NCI-H524 treated with DMSO at 0.1 percent for 48 hours (cell line): ENCODE measurements at regions not wholly inside any gene's neighbourhood (a gene's known extent, or its start where the extent isn't known, plus 50 kb on each side); places are given as distances from the start of the nearest gene placed in this dataset.

Source experiments
- DNase-seq: peaks from one replicate; lab custom pipeline; 2025; lab: John Stamatoyannopoulos, UW

DNA sequence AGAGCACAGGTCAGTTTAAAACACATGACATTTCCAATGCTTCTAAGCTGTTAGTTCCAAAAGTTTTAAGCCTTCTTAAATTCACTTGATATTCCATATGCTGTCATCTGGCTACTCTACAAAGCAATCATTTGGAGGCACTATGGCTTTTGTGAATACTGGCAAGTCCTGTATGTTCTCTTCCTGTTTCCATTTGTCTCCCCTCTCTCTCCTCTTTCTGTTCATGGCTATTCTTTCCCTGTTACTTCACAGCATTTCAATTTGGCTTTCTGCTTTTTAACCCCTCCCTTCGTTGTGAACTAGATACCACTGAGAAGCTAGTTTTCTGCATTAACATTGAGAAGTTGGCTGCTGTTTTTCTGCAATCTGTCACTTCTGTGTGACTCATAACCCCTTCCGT is 1337.2 kb upstream of the CELF4 start:
- no peak for DNase-seq

DNA sequence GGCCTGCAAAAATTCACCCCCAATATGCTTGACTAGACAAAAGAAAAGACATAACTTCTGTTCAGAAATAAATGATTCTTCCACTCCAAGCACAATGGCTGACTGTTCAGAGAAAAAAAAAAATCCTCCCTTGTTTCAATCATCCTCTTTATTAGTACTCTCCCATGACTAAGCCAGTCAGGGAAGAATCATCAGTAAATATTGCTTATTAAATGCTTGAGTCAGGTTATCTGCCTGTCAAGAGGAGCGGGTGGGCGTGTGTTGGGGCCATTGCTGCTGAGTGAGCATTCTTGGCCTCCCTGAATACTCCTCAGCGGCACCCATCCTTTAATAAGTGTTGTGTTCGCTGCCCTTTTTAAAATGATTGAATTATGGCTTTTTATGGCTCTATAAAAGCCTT is 1334.8 kb upstream of the CELF4 start:
- no peak for DNase-seq

DNA sequence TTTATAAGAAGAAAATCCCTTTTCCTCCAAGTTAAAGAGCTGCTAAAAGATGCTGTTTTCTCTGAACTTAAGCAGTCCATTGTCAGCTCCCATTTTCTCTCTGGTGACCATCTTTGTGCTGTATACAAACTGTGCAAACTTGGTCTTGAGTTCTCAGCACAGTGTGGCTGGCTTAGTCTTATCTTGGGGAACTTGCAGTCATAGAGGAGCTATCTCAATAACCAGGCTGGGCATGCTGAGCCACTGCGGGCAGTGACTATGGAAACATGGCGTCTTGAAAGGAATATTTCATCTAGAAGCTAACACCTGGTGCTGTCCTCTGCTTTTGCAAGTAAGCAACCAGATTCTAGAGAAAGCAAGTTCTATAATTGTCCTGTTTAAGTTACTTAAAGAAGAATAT is 1334.4 kb upstream of the CELF4 start:
- no peak for DNase-seq

DNA sequence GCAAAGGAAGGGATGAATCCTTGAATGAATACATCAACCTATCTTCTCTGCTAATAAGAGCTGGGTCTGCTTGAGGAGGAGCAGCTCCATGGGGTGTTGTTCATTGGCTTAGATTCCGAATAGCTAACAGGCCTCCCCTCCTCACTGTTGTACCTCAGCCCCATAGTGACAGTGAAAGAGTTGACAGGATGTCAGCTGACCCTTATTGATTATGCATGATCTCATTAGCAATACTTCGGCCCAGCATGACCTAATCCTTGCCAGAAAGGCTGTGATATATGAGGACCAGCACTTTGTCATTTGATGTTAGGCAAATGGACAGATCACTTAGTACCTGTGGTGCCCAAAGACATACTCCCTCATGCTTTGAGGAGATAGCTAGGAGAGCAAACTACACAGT is 1333.7 kb upstream of the CELF4 start:
- DNase-seq: no peak

DNA sequence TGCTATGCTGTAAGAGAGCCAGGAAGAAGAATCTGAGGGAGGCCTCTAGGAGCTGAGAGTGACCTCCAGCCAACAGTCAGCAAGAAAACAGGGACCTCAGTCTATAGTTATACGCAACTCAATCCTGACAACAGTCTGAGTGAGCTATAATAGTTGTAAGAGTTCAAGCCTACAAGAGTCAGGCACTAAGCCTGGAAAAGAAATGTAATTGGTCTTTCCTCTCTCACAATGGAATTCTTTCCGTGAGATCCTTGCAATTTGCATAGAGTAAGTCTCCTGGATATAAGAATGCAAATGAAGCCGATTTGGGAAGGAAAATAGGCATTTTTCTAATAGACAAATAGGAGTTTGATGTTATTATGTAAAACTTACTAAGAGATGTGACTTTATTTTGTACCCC is 1332.6 kb upstream of the CELF4 start:
- no peak for DNase-seq

DNA sequence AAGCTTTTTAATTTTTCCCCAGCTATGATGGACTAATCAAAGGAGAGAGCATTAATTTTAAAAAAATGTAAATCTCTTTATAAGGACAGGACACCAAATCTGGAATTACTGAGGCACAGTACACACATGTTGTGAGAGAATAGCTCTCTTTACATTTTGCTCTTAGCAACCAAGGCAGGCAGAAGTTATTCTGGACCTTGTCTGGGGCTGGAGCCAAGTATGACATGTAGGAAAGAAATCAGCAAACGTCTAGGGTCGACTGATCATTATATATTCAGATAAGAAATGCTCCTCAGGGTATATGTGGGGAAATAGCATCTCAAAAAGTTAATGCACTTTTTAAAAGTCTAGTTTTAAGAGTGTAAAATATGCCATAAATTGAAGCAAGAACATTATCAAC is 1330.0 kb upstream of the CELF4 start:
- DNase-seq: no peak

DNA sequence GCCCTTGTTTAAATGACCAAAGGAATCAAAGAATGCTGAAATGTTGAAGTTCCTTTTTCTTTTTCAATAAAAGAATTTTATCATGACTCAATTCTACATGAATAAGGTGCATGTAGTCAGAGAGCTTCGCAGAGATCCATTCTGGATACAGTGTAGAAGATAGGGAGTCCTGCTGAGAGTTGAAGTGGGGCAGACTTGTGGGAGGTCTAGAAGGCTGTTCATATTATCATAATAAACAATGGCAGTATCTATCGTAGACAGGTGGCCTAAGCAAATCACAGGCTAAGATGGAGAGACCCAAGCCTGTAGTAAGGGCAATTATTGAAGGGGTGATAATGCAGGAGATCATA is 1322.0 kb upstream of the CELF4 start:
- DNase-seq: no peak

DNA sequence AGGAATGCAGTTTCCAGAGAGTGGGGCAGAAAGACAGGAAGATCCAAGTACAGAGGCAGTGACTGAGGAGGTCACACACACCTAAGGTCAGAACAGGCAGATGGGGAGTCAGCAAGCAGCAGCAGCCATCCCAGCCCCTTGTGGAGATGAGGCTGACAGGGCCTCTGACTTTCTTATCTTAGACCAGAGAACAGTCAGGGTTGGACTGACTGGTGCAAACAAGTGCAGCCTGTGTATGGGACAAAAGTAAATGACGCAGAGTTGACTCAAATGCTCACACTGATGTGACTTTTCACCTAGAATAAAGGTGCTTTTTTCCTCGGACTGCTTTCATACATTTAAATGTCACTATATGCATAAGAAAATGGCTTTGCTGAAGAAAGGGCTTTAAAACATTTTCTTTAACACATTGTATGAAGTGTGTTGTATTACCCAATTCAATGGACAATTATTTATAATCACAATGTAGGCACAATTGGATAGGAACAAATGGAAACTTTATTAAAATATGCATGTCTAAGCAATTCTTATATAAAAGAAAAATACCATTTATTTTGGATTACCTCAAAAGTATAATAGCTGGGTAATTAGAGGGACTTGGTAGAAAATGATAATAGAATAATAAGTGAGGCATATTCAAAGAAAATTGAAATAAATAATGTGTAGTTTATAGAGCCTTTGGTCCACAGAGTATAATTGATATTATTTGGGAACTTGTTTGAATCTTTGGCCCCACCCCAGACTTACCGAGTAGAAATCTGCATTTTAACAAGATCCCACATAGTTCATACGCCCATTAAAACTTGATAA is 1321.5 kb upstream of the CELF4 start:
- DNase-seq: no peak

DNA sequence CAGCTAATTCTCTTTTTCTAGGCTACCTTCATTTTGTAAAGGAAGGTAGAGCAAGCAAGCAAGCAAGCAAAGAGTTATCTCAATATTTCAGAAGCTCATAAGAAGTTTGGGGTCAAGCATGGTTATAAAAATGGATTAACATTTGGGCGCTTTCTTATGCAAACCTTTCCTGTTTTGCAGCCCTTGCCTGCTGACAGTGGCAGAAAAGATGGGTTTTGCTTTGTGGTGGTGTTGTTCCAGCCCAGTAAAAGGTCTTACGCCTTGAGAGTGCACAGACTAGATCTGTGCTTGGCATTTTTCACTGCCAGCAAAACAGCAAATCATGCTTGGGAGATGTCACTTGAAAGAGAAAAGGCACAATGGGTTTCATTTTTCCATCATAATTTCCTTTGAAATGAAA is 1320.6 kb upstream of the CELF4 start:
- DNase-seq: no peak

DNA sequence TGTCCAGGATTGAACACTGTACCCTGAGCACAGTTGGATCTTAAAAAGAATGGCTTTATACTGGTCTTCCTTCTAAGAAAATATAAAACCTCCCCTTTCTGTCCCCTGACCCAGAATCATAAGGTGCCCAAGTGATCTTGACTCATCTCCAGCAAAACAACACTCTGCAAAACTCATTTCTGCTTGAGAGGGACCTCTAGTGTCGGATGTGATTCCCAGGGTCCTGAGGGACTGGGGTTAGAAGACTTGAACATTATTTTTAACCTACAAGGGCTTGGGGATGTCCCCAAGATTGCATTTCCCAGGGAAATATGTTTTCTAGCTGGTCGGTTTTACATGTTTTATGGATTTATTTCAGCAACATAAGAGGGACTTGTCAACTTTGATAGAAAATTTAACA is 1318.5 kb upstream of the CELF4 start:
- no peak for DNase-seq

DNA sequence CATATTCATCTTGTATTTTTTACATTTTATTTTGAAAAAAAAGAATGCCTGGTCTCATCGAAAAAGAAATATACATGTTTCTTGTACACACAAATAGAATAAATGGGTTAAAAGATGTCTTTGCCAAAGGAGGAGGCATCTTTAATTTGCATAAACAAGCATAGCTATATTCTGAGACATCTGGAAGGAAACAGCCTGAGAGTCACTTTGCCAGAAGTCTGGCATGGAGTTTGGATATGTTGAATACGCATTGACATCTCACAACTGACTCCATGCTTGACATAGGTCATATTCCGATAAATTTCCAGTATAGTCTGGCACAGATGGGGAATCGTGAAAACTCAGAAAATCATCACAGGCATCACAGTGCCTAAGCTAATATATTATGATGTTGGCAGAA is 1317.5 kb upstream of the CELF4 start:
- DNase-seq: no peak

DNA sequence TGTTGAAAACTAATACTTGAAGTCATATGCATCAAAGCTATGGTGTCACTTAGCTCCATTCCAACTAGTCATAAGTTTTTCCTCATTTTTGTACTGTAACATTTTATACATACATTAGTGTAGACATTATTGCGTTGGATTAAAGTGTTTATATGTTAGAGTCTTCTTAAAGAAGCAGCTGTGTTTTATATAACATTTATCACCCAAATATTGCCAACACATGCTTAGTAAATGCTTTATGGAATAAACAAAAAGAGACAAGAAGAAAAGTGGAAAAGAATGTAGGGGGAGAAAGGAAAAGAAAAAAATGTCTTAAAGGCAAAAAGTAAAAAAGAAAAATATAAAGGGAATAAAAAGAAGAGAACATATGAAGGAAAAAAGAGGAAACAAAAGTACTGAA is 1314.3 kb upstream of the CELF4 start:
- DNase-seq: no peak

DNA sequence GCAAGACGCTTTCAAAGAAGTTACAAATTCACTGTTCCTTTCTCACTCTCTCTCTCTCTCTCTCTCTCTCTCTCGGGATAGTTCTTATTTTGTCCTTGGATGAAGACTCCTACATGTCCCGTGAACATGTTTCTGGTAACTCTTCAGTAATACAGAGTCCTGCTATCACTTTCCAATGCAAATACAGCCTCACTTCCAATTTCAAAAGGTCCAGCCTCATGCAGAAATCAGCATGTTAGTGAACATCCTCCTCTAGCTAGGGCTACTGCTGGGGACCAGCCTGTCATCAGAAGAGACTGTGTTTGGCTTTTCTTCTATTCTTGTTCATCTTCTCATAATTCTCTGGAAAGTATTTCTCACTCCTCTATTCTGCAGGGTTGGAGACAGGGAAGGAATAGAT is 1306.7 kb upstream of the CELF4 start:
- DNase-seq: no peak

DNA sequence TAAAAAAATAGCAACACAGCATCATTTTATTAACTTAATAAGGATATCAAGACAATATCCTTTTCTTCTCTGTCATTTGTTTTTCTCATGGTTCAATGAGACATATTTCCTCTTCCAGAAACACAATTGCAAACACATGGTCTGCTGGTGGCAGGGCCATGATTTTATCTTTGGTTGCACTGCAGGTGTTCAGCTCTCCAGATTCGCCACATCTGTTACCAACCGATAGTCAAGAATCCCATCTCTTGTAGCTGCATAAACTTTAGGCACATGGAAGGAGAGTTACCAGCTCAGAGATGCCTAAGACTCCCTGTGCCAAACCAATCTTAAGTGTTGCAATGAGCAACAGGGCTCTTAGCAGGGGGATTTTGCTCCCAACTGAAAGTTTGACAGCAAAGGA is 1303.2 kb upstream of the CELF4 start:
- no peak for DNase-seq

DNA sequence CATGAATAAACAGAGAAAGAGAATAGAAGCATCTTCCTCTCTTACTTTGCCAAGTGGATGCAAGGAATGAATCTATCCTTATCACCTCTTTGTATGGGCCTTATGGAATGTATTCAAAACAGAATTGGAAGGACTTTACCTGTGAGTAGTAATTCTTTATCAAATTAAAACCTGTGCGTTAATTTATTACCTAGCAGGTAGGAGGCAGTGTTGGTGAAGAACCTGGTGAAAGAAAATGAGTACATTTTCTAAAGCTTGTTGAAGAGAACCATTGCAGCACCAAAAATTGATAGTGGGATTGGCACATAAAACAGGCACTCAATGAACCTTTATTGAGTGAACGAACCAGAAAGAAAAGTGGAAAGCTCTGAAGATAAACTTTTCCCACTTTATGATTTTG is 1302.1 kb upstream of the CELF4 start:
- DNase-seq: no peak

DNA sequence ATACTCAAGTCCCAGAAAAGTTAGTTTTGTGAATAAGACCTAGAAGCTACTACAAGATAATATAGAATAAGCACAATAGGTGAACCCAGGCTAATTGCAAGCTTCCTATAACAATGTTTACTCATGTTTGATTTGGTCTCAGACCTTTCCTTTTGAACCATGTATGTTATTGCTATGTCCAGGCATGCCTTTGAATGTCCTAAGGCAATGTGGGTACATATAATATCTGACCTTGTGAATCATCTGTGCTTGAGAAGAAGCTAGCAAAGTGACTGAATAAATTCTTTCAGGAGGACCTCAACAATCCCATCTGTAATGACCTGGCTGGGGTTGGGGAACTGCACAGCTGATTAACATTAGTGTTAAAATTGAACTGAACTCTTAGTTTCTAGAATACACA is 1285.9 kb upstream of the CELF4 start:
- DNase-seq: no peak

DNA sequence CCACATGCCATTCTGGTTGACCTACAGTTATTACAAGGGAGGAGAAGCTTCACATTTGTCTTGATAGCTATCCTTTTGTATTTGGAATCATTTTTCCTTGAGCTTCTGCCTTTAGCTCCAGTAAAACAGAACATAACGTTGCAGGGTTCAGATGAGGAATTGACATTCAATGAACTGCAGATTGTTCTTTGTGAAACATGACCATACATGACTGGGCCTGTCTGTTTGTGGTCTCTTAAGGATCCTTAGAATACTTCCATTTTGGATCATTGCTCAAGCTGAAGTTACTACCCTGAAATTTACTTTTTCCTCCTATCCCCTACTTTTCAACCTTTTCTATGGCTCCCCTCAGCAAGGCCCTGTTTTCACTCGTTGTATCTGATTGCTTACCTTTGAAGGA is 1281.7 kb upstream of the CELF4 start:
- no peak for DNase-seq

DNA sequence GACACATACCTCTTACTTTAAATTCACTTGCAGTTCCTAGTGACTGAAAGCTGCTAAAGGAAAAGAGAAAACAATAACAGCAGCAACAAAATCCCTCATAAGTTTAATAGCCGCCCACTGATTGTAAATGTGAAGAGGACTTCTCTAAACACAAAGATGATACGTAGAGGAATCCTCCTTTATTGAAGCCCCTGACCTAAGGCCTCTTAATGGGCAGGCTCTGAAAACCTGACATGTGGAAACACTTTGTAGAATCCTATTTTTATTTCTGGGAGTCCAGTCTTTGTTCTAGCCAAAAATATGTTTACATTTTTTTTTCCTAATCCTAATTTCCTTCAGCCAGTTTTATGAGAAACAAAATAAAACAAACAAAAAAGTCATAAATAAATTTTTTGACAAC is 1277.7 kb upstream of the CELF4 start:
- DNase-seq: no peak

DNA sequence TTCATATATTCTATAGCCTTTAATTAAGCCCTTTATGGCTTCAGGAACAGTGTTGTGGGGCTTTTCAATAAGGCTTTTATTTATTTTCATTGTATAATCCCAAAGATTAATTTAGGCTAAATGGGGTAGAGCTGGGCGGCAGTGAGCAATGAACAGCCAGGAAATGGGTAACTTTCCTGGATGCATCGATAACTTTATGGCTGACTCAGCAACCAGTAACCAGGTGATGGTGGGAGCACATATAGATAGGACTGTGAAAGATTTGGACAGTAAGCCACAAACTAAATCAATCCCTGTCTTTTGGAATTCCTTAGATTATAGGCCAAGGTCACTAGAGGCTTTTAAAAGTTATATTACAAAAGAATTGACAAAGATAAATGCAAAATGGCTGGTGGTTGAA is 1260.6 kb upstream of the CELF4 start:
- no peak for DNase-seq

DNA sequence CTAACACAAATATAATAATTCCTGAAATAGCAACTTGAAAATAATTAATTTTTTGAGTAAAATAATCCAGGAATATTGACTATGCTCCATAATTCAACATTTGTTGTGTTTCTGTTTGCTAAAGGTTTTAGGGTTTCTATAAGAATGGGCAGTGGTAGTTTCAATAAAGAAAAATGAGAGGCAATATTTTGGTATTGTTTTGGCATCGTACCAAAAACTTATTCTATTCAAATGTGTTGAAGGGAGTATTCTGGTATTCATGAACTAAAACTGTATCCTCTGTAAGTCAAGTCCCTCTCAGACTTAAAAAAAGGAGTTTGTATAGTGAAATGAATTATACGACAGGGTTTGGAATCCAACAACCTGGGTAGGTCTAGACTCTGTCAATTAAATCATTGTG is 1245.6 kb upstream of the CELF4 start:
- DNase-seq: no peak

DNA sequence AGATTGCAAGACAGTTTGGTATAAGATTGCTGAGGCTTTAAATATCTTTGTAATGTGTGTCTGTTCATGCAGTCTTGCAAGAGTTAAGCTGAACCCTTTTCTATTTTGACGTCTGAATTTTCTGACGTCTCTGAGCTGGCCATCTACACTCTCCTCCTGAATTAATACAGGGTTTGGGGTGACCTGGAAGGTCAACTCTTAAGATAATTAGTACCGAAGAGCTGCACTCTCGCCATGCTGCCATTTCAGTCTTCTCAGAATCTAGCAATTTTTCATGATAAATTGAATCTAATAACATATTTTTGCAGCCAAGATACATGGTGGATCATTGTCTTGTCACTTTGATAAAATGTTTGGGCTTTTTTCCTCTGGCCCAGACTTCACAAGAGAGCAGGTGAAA is 1245.2 kb upstream of the CELF4 start:
- DNase-seq: no peak

DNA sequence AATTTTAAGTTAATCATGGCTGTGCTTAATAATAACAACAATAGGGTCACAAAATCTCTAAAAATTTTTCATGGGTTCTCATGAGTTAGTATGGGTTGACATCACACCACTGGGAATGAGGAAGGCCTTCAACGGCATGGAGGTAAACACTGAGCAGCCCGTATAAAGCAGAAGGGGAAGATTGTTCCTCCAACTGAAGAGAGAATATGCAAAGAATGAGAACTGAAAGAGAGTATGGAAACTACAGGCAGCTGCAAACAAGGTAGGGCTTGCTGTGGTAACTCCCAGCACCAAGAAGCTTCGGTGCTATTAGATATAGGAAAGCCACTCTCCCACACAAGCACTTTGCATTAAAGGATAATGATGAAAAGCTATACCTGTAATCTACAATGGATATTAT is 1242.3 kb upstream of the CELF4 start:
- DNase-seq: no peak

DNA sequence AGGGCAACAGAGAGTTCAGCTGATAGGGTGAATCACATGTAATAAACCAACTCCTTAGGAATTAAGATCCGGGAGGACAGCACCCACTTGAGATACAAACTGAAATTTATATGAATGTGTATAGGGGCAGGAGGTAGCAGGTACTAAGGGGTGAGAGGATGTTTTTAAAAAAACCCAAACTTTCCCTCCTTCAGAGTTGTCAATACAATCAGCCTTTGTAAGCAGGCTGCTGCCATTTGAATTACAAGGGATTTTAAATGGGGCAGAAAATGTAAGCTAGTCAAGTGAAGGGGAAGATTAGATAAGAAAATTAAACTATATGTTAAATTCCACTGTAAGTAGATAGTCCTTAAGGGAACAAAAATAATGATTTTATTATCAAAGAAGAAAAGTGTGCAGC is 1239.7 kb upstream of the CELF4 start:
- DNase-seq: no peak

DNA sequence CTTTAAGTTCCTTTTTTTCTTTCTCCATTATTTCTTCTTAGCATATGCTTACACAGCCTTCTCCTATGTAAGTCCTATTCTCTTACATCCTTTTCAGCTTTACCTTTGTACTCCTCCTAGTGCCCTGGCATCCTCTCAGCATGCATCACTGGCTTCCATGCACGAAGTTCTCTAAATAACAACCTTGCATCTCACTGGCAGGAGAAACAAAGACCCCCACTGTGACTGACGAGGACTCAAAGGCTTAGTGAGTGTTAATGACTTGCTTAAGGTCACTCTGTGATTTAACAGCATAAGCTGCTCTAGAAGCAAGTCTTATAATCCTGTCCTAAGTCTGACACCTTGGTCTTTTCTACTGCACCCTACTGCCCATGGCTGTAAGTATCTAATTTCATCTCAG is 1236.0 kb upstream of the CELF4 start:
- no peak for DNase-seq

DNA sequence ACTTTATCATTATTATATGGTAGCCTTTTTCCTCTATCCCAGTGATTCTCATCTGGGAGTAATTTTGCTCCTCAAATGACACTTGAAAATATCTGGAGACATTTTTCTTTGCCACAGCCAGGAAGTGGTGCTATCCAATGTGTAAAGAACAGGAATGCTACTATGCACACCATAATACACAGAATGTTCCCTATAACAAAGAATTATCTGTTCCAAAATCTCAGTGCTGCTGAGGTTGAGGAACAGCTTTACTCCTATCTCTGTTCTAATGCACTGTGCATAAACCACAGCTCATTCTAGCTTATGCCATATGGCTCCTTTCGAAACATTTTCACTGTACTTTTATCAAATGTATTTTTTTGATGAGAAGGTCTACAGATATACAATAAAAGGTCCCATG is 1231.2 kb upstream of the CELF4 start:
- DNase-seq: no peak
